Vagina (tissue), 2 donors: ENCODE measurements at regions not wholly inside any gene's neighbourhood (a gene's known extent, or its start where the extent isn't known, plus 50 kb on each side); places are given as distances from the start of the nearest gene placed in this dataset.

Experiments
- CTCF ChIP-seq, 3 experiments: fragments of 450-650 bp in 2 of 3; fragments of 200-600 bp in 1 of 3; sonication (generic) in 1 of 3; IDR thresholded peaks; one replicate each; pipeline ENCODE4 v1.5.1; 2017 to 2019; ENCODE audit warnings: antibody characterized with exemption in 3 of 3, mild to moderate bottlenecking in 2 of 3, moderate library complexity in 2 of 3
- POLR2A ChIP-seq, 2 donors: fragments of 450-650 bp; IDR thresholded peaks; one replicate each; pipeline ENCODE4 v1.6.1; 2017; ENCODE audit warnings: antibody characterized with exemption in 2 of 2, mild to moderate bottlenecking in 2 of 2, moderate library complexity in 2 of 2
- POLR2AphosphoS5 ChIP-seq, 2 donors: sonication (generic); formaldehyde crosslinking; IDR thresholded peaks; one replicate each; pipeline ENCODE4 v1.9.0; 2017; ENCODE audit warnings: antibody characterized with exemption in 2 of 2, mild to moderate bottlenecking in 2 of 2, low read depth in 1 of 2; ENCODE audit not compliant: insufficient read depth in 1 of 2

GRCh38 chr11:42301777-42302176, 842.3 kb upstream of the LRRC4C start:
- no peak for TF ChIP-seq CTCF (IDR thresholded peaks at IDR 0.05)
- no peak for TF ChIP-seq POLR2AphosphoS5 (IDR thresholded peaks at IDR 0.05; ENCODE audit: insufficient read depth in 1 of 2, low read depth in 1 of 2)
- no peak for TF ChIP-seq POLR2A (IDR thresholded peaks at IDR 0.05)
